Endothelial cell (in vitro differentiated cells): ENCODE measurements at regions not wholly inside any gene's neighbourhood (a gene's known extent, or its start where the extent isn't known, plus 50 kb on each side); places are given as distances from the start of the nearest gene placed in this dataset.

ENCODE experiments used
- DNase-seq: peaks from one replicate; pipeline ENCODE4 v3.0.0; 2021; ENCODE audit warnings: low spot score
- H3K27ac Mint-ChIP-seq: one replicate; pipeline ENCODE4 v1.8.0; 2021; ENCODE audit warnings: mixed read lengths, inconsistent platforms; ENCODE audit not compliant: unreplicated experiment
- H3K27me3 Mint-ChIP-seq: one replicate; pipeline ENCODE4 v1.8.0; 2021; ENCODE audit warnings: mild to moderate bottlenecking, moderate library complexity, mixed read lengths, inconsistent platforms; ENCODE audit not compliant: unreplicated experiment
- H3K36me3 Mint-ChIP-seq: one replicate; pipeline ENCODE4 v1.8.0; 2021; ENCODE audit warnings: mild to moderate bottlenecking, low read depth, mixed read lengths, inconsistent platforms; ENCODE audit not compliant: unreplicated experiment
- H3K4me1 Mint-ChIP-seq: one replicate; pipeline ENCODE4 v1.8.0; 2021; ENCODE audit warnings: mild to moderate bottlenecking, mixed read lengths, inconsistent platforms; ENCODE audit not compliant: unreplicated experiment
- H3K4me3 Mint-ChIP-seq: one replicate; pipeline ENCODE4 v1.8.0; 2021; ENCODE audit warnings: mild to moderate bottlenecking, mixed read lengths, inconsistent platforms; ENCODE audit not compliant: unreplicated experiment
- H3K9me3 Mint-ChIP-seq: one replicate; pipeline ENCODE4 v1.8.0; 2021; ENCODE audit warnings: mixed read lengths, inconsistent platforms; ENCODE audit not compliant: unreplicated experiment
- TF ChIP-seq, protein P1 (sequence below): fragments of 200-600 bp; sonication (generic); IDR thresholded peaks from one replicate; pipeline ENCODE4 v1.5.0; 2021; ENCODE audit warnings: antibody characterized with exemption; ENCODE audit not compliant: unreplicated experiment

DNA sequence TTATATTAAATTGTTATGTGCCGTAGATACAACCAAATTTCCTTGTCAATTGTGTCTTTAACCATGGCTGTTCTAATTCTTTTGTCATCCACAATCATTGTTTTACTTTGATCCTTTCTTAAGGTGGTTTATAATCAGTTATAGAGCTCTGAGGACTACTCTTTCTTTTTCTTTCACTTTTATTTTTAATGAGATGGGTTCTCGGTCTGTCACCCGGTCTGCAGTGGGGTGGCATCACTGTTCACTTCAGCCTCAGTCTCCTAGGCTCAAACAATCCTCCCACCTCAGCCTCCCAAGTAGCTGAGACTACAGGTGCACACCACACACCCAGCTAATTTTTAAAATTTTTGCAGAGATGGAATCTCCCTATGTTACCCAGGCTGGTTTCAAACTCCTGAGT, 74.2 kb downstream of the ANXA2R start:
- Mint-ChIP-seq H3K27me3 (peaks cover 1% of the 10 kb centered on the region), H3K27ac (no peak overlapping the region), H3K36me3 (no peaks in the 10 kb centered on the region), H3K9me3 (no peaks in the 10 kb centered on the region), H3K4me1 (no peaks in the 10 kb centered on the region), H3K4me3 (no peak overlapping the region)
- DNase-seq: no peak
- TF ChIP-seq, protein P1, sequence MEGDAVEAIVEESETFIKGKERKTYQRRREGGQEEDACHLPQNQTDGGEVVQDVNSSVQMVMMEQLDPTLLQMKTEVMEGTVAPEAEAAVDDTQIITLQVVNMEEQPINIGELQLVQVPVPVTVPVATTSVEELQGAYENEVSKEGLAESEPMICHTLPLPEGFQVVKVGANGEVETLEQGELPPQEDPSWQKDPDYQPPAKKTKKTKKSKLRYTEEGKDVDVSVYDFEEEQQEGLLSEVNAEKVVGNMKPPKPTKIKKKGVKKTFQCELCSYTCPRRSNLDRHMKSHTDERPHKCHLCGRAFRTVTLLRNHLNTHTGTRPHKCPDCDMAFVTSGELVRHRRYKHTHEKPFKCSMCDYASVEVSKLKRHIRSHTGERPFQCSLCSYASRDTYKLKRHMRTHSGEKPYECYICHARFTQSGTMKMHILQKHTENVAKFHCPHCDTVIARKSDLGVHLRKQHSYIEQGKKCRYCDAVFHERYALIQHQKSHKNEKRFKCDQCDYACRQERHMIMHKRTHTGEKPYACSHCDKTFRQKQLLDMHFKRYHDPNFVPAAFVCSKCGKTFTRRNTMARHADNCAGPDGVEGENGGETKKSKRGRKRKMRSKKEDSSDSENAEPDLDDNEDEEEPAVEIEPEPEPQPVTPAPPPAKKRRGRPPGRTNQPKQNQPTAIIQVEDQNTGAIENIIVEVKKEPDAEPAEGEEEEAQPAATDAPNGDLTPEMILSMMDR: no peak

- Mint-ChIP-seq H3K4me3 (no peak overlapping the region), H3K27ac (no peak overlapping the region), H3K9me3 (no peaks in the 10 kb centered on the region), H3K27me3 (peaks cover 1% of the 10 kb centered on the region), H3K4me1 (peaks cover 4% of the 10 kb centered on the region), H3K36me3 (no peaks in the 10 kb centered on the region)
- DNase-seq: no peak
- TF ChIP-seq, protein P1: no peak
Observed at GRCh38 chr5:42963412-42963811, 76.7 kb downstream of the ANXA2R start.

DNA sequence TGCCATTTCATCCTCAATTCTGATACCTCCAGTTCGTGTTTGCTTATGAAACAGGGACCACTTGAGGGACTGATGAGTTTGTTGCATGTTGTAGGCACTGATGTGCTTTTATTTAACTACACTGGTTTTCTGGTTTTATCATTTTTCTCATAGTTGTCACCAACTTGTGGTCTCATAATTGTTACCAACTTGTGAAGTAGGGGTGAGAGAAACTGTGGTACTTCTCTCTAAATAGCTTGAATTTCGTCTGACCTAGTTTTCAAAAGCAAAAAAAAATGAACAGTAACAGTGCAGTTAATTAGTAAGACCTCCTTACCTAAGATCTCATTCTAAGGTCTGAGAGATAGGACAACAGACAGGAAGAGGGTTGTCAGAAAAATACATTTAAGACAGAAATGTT, 78.0 kb downstream of the ANXA2R start:
- H3K4me3 Mint-ChIP-seq: no peak overlapping the region

GRCh38 chr5:42960506-42960905, 79.6 kb downstream of the ANXA2R start:
- Mint-ChIP-seq H3K9me3 (no peaks in the 10 kb centered on the region), H3K36me3 (no peaks in the 10 kb centered on the region), H3K4me1 (peaks cover 4% of the 10 kb centered on the region), H3K27me3 (no peaks in the 10 kb centered on the region), H3K27ac (no peak overlapping the region), H3K4me3 (no peak overlapping the region)
- no peak for DNase-seq
- TF ChIP-seq, protein P1: no peak

More for the DNA sequence above, 78.0 kb downstream of the ANXA2R start:
- TF ChIP-seq, protein P1: no peak
- no peaks in the 10 kb centered on the region for H3K9me3 Mint-ChIP-seq
- DNase-seq: no peak
- H3K36me3 Mint-ChIP-seq: no peaks in the 10 kb centered on the region
- peaks cover 4% of the 10 kb centered on the region for H3K4me1 Mint-ChIP-seq
- H3K27ac Mint-ChIP-seq: no peak overlapping the region
- H3K27me3 Mint-ChIP-seq: peaks cover 1% of the 10 kb centered on the region

DNA sequence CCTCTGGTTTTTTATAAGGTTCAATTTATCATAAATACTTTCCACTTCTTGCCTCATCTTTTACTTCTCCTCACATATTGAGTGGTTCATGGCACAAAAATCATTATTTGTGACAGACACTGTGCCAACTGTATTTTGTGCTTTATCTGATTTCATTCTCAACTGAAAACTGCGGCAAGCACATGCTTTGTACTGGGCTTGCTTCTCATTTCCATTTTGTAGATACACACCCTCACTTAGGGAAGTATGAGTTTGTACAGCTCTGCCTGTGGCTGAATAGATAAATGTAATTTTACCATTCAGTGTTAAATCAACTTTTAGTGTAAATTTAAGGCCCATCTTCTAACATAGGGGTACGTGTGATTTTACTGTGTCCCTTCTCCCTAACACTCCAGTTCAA, 83.6 kb downstream of the ANXA2R start:
- Mint-ChIP-seq H3K4me3 (no peak overlapping the region), H3K27me3 (peaks cover 2% of the 10 kb centered on the region), H3K27ac (no peak overlapping the region), H3K9me3 (no peaks in the 10 kb centered on the region), H3K36me3 (peaks cover 3% of the 10 kb centered on the region), H3K4me1 (peaks cover 4% of the 10 kb centered on the region)
- DNase-seq: no peak
- TF ChIP-seq, protein P1: no peak
